Loucy (cell line): ENCODE measurements at regions not wholly inside any gene's neighbourhood (a gene's known extent, or its start where the extent isn't known, plus 50 kb on each side); places are given as distances from the start of the nearest gene placed in this dataset.

ENCODE experiments used
- H2AFZ ChIP-seq: fragments of 200-600 bp; sonication (generic); 2 replicates; pipeline ENCODE4 v1.6.0; 2016; ENCODE audit warnings: antibody characterized with exemption, mild to moderate bottlenecking, low read length, moderate library complexity
- H3F3A ChIP-seq: fragments of 200-600 bp; 2 replicates; pipeline ENCODE4 v1.6.0; 2016; ENCODE audit warnings: antibody characterized with exemption, low read depth, mild to moderate bottlenecking
- H3K27me3 ChIP-seq: fragments of 200-600 bp; sonication (generic); 2 replicates; pipeline ENCODE4 v1.6.1; 2014; ENCODE audit warnings: low read length, mild to moderate bottlenecking; ENCODE audit not compliant: insufficient read depth, poor library complexity, severe bottlenecking
- H3K36me3 ChIP-seq: fragments of 200-600 bp; sonication (generic); 2 replicates; pipeline ENCODE4 v1.6.1; 2016; ENCODE audit warnings: low read length; ENCODE audit not compliant: insufficient read depth
- H3K4me1 ChIP-seq: fragments of 200-600 bp; sonication (generic); 2 replicates; pipeline ENCODE4 v1.5.1; 2014; ENCODE audit warnings: low read length, mild to moderate bottlenecking; ENCODE audit not compliant: insufficient read depth, poor library complexity, severe bottlenecking
- H3K4me2 ChIP-seq: fragments of 200-600 bp; sonication (generic); 2 replicates; pipeline ENCODE4 v1.6.0; 2014; ENCODE audit warnings: antibody characterized with exemption, low read length, low read depth, mild to moderate bottlenecking; ENCODE audit not compliant: poor library complexity, severe bottlenecking
- H3K4me3 ChIP-seq: fragments of 200-600 bp; sonication (generic); 2 replicates; pipeline ENCODE4 v1.5.1; 2014; ENCODE audit warnings: low read length, mild to moderate bottlenecking, mixed read lengths; ENCODE audit not compliant: poor library complexity, severe bottlenecking
- H3K79me2 ChIP-seq: fragments of 200-600 bp; sonication (generic); 2 replicates; pipeline ENCODE4 v1.6.1; 2014; ENCODE audit warnings: low read length; ENCODE audit not compliant: insufficient read depth
- H3K9ac ChIP-seq: fragments of 200-600 bp; sonication (generic); 2 replicates; pipeline ENCODE4 v1.6.0; 2014; ENCODE audit warnings: mild to moderate bottlenecking, low read depth, low read length, moderate library complexity; ENCODE audit not compliant: poor library complexity, severe bottlenecking
- H3K9me2 ChIP-seq: fragments of 200-600 bp; sonication (generic); replicated peaks from 2 replicates; pipeline ENCODE4 v1.6.1; 2016; ENCODE audit warnings: low read depth, low read length, mixed read lengths
- H3K9me3 ChIP-seq: fragments of 200-600 bp; sonication (generic); 2 replicates; pipeline ENCODE4 v1.6.1; 2014; ENCODE audit warnings: mild to moderate bottlenecking, antibody characterized with exemption, low read length, low read depth; ENCODE audit not compliant: insufficient read depth
- H4K20me1 ChIP-seq: fragments of 200-600 bp; sonication (generic); 2 replicates; pipeline ENCODE4 v1.6.0; 2014; ENCODE audit warnings: antibody characterized with exemption, low read length, mild to moderate bottlenecking; ENCODE audit not compliant: insufficient read depth, poor library complexity, severe bottlenecking
- CTCF ChIP-seq: fragments of 200-600 bp; sonication (generic); conservative IDR thresholded peaks from 2 replicates; pipeline ENCODE4 v1.5.1; 2014; ENCODE audit warnings: mild to moderate bottlenecking, antibody characterized with exemption, low read length
- EZH2phosphoT487 ChIP-seq: fragments of 200-600 bp; IDR thresholded peaks from 2 replicates; pipeline ENCODE4 v1.6.1; 2018; ENCODE audit warnings: antibody characterized with exemption, mild to moderate bottlenecking, moderate library complexity, borderline replicate concordance

DNA sequence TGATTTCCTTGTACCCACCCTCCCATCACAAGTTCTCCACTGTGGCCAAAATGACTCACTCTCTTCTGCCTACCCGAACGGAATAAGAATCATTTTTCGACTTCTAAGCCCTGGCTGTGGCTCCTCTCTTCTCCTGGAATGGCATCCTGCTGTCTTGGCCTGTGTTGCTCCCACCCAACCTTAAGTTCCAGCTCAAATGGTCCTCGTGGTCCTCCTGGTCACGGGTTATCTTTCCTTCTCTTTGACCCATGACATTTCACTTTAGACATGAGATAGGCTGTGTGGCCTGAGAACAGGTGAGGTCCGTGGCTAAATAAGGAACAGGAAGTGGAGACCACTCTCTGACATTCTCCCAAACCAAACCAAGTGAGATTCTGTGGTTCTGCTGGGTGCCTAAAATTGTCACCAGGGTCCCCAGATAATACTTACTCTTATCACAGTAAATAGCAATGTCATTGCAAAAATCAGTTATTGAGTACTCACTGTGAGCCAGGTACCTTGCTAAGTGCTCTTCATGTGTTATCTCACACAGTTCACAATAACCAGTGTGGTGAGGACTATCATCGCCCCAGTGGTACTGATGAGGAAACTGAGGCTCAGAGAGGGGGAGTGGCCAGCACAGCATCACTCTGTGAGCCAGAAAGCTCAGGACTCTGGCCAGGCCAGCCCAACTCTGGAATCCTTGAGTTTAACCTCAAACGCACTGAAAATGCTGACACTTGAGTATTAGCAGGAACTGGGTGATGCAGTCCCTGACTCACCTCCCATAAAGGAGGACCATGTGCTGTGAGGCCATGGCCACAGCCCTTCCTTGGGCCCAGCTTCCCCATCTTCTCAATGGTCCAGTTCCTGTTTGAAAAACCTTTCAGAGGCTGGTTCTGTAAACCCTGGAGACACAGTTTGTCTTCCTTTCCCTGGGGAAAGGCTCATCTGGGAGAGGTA, 74.8 kb upstream of the SIRPA start:
- Histone ChIP-seq H3K4me3 (no peak overlapping the region), H3K4me1 (peaks cover 15% of the 10 kb centered on the region), H3K79me2 (no peaks in the 10 kb centered on the region), H3K9me2 (no peaks in the 10 kb centered on the region), H3K36me3 (no peaks in the 10 kb centered on the region), H4K20me1 (no peaks in the 10 kb centered on the region), H2AFZ (no peak overlapping the region), H3K4me2 (no peak overlapping the region), H3K9ac (no peak overlapping the region), H3F3A (no peaks in the 10 kb centered on the region), H3K27me3 (no peaks in the 10 kb centered on the region), H3K9me3 (peaks cover 7% of the 10 kb centered on the region; the same call in 1 of the 2 replicates)
- TF ChIP-seq EZH2phosphoT487 (no peak), CTCF (no peak)

DNA sequence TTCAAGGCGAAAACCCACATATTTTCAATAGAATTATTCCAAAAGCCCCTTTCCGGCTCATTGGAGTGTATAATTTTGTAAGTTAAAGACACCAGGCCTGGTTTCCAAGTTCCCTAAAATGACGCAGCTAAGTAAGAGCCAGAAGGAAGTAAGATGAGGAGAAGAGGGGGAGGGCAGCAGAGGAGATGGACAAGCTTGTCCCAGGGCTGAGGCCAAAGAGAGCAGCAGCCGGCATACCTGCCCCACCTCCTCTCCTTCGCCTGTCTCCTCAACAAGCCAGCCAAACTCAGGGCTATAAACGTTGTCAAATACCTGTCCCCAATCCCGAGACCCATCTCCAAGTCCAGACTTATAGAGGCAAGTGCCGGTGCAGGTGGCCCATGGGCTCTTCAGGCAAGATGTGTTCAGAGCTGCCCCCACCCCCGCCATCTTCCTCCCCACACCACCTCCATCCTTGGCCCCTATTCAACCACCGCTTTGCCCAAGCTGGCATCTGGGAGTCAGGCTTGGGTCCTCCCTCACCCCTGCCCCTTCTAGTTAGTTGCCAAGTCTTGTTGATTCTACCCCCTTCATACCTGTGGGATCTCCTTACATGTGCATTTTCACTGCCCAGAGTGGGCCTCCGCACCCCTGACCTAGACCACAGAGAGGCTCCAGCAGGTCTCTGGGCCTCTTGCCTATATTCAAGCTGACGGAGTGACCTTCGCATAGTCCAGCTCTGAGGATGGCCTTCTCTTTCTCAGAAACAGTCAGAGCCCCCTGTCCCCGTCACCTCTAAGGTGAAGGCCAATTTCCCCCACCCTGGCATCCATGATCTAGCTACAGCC, 75.7 kb upstream of the SIRPA start:
- no peak overlapping the region for H3K4me2 ChIP-seq

DNA sequence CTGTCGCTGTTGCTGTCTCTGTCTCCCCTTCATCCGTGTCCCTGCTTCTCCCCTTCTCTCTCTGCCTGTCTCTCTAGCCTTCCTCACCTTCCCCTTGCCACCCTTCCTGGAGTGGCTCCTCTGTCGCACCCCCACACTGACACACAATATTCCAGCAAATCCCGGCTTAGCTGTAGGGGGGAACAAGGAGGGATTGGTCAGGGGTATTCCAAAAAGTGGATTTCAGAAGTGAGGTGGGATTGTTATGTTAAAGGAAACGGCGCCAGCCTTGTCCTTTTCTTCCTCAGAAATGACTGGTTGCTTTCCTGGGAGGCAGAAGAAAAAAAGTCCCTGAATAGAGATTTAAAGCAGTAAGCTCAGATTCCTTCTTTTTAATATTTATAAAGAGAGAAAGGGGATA, 76.3 kb upstream of the SIRPA start:
- Histone ChIP-seq H3K9me2 (no peaks in the 10 kb centered on the region), H3K9ac (no peak overlapping the region), H3K27me3 (no peaks in the 10 kb centered on the region), H3K4me1 (peaks cover 15% of the 10 kb centered on the region), H2AFZ (no peak overlapping the region), H4K20me1 (no peaks in the 10 kb centered on the region), H3K36me3 (no peaks in the 10 kb centered on the region), H3F3A (no peaks in the 10 kb centered on the region), H3K9me3 (peaks cover 7% of the 10 kb centered on the region; the same call in 1 of the 2 replicates), H3K4me3 (no peak overlapping the region), H3K79me2 (no peaks in the 10 kb centered on the region), H3K4me2 (no peak overlapping the region)
- TF ChIP-seq EZH2phosphoT487 = no peak
- no peak for TF ChIP-seq CTCF

More for the DNA sequence above, 75.7 kb upstream of the SIRPA start:
- Histone ChIP-seq H3K9ac (no peak overlapping the region), H3K9me2 (no peaks in the 10 kb centered on the region), H3F3A (no peaks in the 10 kb centered on the region), H3K4me3 (no peak overlapping the region), H3K27me3 (no peaks in the 10 kb centered on the region), H3K9me3 (peaks cover 7% of the 10 kb centered on the region; the same call in 1 of the 2 replicates), H3K36me3 (no peaks in the 10 kb centered on the region), H2AFZ (no peak overlapping the region), H3K4me1 (peaks cover 15% of the 10 kb centered on the region), H3K79me2 (no peaks in the 10 kb centered on the region), H4K20me1 (no peaks in the 10 kb centered on the region)
- TF ChIP-seq EZH2phosphoT487 = no peak
- TF ChIP-seq CTCF = no peak
